ENCODE measurements at regions not wholly inside any gene's neighbourhood (a gene's known extent, or its start where the extent isn't known, plus 50 kb on each side); places are given as distances from the start of the nearest gene placed in this dataset.
"Not testable (repeated sequence)": the region's sequence is repeated elsewhere in the genome, so short reads cannot be mapped to it uniquely, and the experiment has no call there.

GRCh38 chr13:60837806-60838205 lies 440.8 kb downstream of the TDRD3 start:
- no peak for TF ChIP-seq ELF4 (IDR thresholded peaks at IDR 0.05)
- no peak for DNase-seq (ENCODE audit: extremely low spot score)
- ChIA-PET POLR2A (no interaction called here), CTCF (no interaction called here)

- ChIA-PET CTCF (no interaction called here), POLR2A (no interaction called here)
- TF ChIP-seq SP1 (IDR thresholded peaks at IDR 0.05) (no peak), ELF4 (IDR thresholded peaks at IDR 0.05) (no peak), PKNOX1 (IDR thresholded peaks at IDR 0.05) (no peak), ARNT (IDR thresholded peaks at IDR 0.05) (no peak), CTBP1 (IDR thresholded peaks at IDR 0.05; ENCODE audit: borderline replicate concordance) (no peak), FOXK2 (IDR thresholded peaks at IDR 0.05) (no peak), FOXA1 (IDR thresholded peaks at IDR 0.05) (no peak), SUZ12 (IDR thresholded peaks at IDR 0.05) (no peak), HDGF (IDR thresholded peaks at IDR 0.05; ENCODE audit: borderline replicate concordance) (no peak), NFRKB (IDR thresholded peaks at IDR 0.05) (no peak), ZNF384 (IDR thresholded peaks at IDR 0.05) (no peak), TARDBP (IDR thresholded peaks at IDR 0.05) (no peak)
- DNase-seq (ENCODE audit: extremely low spot score), result no peak
Observed at GRCh38 chr13:60836821-60837220, 439.8 kb downstream of the TDRD3 start.

- no peak for DNase-seq (ENCODE audit: extremely low spot score)
- ChIA-PET POLR2A (no interaction called here), CTCF (no interaction called here)
- TF ChIP-seq LEF1 (IDR thresholded peaks at IDR 0.05; ENCODE audit: borderline replicate concordance) (no peak), FOXK2 (IDR thresholded peaks at IDR 0.05) (no peak), CTBP1 (IDR thresholded peaks at IDR 0.05; ENCODE audit: borderline replicate concordance) (no peak), TARDBP (IDR thresholded peaks at IDR 0.05) (no peak), ZNF384 (IDR thresholded peaks at IDR 0.05) (no peak), HDGF (IDR thresholded peaks at IDR 0.05; ENCODE audit: borderline replicate concordance) (no peak), ELF4 (IDR thresholded peaks at IDR 0.05) (no peak), SUZ12 (IDR thresholded peaks at IDR 0.05) (no peak), FOXA1 (IDR thresholded peaks at IDR 0.05) (no peak), NFRKB (IDR thresholded peaks at IDR 0.05) (no peak), PKNOX1 (IDR thresholded peaks at IDR 0.05) (no peak), SP1 (IDR thresholded peaks at IDR 0.05) (no peak)
Observed at GRCh38 chr13:60811581-60811980, 414.6 kb downstream of the TDRD3 start.

- CTCF ChIA-PET; DNase-seq (ENCODE audit: extremely low spot score); POLR2A ChIA-PET: not testable (repeated sequence)
Observed at GRCh38 chr13:60805640-60806039, 408.6 kb downstream of the TDRD3 start.

- ChIA-PET CTCF (no interaction called here), POLR2A (no interaction called here)
Observed at GRCh38 chr13:60798503-60798902, 401.5 kb downstream of the TDRD3 start.

GRCh38 chr13:60797112-60797511 lies 400.1 kb downstream of the TDRD3 start:
- ChIA-PET POLR2A (no interaction called here), CTCF (no interaction called here)
- DNase-seq (ENCODE audit: extremely low spot score), result no peak
- TF ChIP-seq LEF1 (IDR thresholded peaks at IDR 0.05; ENCODE audit: borderline replicate concordance) (no peak), CTBP1 (IDR thresholded peaks at IDR 0.05; ENCODE audit: borderline replicate concordance) (no peak), SUZ12 (IDR thresholded peaks at IDR 0.05) (no peak), ELF4 (IDR thresholded peaks at IDR 0.05) (no peak), ZNF384 (IDR thresholded peaks at IDR 0.05) (no peak), BHLHE40 (IDR thresholded peaks at IDR 0.05; ENCODE audit: borderline replicate concordance) (no peak), TARDBP (IDR thresholded peaks at IDR 0.05) (no peak), SP1 (IDR thresholded peaks at IDR 0.05) (no peak), FOXA1 (IDR thresholded peaks at IDR 0.05) (no peak), FOXK2 (IDR thresholded peaks at IDR 0.05) (no peak), ARNT (IDR thresholded peaks at IDR 0.05) (no peak), PKNOX1 (IDR thresholded peaks at IDR 0.05) (no peak), FOXM1 (IDR thresholded peaks at IDR 0.05; ENCODE audit: borderline replicate concordance) (no peak), L3MBTL2 (conservative IDR thresholded peaks at IDR 0.05) (no peak), NFRKB (IDR thresholded peaks at IDR 0.05) (no peak), HDGF (IDR thresholded peaks at IDR 0.05; ENCODE audit: borderline replicate concordance) (no peak)

More at GRCh38 chr13:60798503-60798902, 401.5 kb downstream of the TDRD3 start:
- no peak for DNase-seq (ENCODE audit: extremely low spot score)
- TF ChIP-seq NFRKB (IDR thresholded peaks at IDR 0.05) (no peak), LEF1 (IDR thresholded peaks at IDR 0.05; ENCODE audit: borderline replicate concordance) (no peak), CTBP1 (IDR thresholded peaks at IDR 0.05; ENCODE audit: borderline replicate concordance) (no peak), SUZ12 (IDR thresholded peaks at IDR 0.05) (no peak)

GRCh38 chr13:60794751-60795150 lies 397.7 kb downstream of the TDRD3 start:
- DNase-seq (ENCODE audit: extremely low spot score), result no peak
- POLR2A ChIA-PET, result no interaction called here
- no peak for TF ChIP-seq L3MBTL2 (conservative IDR thresholded peaks at IDR 0.05)
- TF ChIP-seq NFRKB (IDR thresholded peaks at IDR 0.05), result no peak
- TF ChIP-seq CTBP1 (IDR thresholded peaks at IDR 0.05; ENCODE audit: borderline replicate concordance), result no peak
- TF ChIP-seq ARNT (IDR thresholded peaks at IDR 0.05), result no peak
- TF ChIP-seq ZNF384 (IDR thresholded peaks at IDR 0.05), result no peak
- no peak for TF ChIP-seq FOXA1 (IDR thresholded peaks at IDR 0.05)
- no peak for TF ChIP-seq FOXM1 (IDR thresholded peaks at IDR 0.05; ENCODE audit: borderline replicate concordance)
- no peak for TF ChIP-seq SP1 (IDR thresholded peaks at IDR 0.05)
- no peak for TF ChIP-seq HDGF (IDR thresholded peaks at IDR 0.05; ENCODE audit: borderline replicate concordance)
- TF ChIP-seq SUZ12 (IDR thresholded peaks at IDR 0.05), result no peak
- TF ChIP-seq BHLHE40 (IDR thresholded peaks at IDR 0.05; ENCODE audit: borderline replicate concordance), result no peak
- no peak for TF ChIP-seq ELF4 (IDR thresholded peaks at IDR 0.05)
- TF ChIP-seq FOXK2 (IDR thresholded peaks at IDR 0.05), result no peak
- TF ChIP-seq LEF1 (IDR thresholded peaks at IDR 0.05; ENCODE audit: borderline replicate concordance), result no peak
- no peak for TF ChIP-seq TARDBP (IDR thresholded peaks at IDR 0.05)
- no peak for TF ChIP-seq PKNOX1 (IDR thresholded peaks at IDR 0.05)
- CTCF ChIA-PET, result interaction anchor here (0.8 kb wide), 1 partner anchor 15 kb away, joined by 4 read pairs; no protein-coding TSS in a partner anchor
